ENCODE measurements at regions not wholly inside any gene's neighbourhood (a gene's known extent, or its start where the extent isn't known, plus 50 kb on each side); places are given as distances from the start of the nearest gene placed in this dataset.

- H3K4me3 ChIP-seq (ENCODE audit: low read depth, low read length): peak overlapping the region; percentile 74
- DNase-seq (ENCODE audit: low read depth): peak; percentile 95
- TF ChIP-seq, protein P1, sequence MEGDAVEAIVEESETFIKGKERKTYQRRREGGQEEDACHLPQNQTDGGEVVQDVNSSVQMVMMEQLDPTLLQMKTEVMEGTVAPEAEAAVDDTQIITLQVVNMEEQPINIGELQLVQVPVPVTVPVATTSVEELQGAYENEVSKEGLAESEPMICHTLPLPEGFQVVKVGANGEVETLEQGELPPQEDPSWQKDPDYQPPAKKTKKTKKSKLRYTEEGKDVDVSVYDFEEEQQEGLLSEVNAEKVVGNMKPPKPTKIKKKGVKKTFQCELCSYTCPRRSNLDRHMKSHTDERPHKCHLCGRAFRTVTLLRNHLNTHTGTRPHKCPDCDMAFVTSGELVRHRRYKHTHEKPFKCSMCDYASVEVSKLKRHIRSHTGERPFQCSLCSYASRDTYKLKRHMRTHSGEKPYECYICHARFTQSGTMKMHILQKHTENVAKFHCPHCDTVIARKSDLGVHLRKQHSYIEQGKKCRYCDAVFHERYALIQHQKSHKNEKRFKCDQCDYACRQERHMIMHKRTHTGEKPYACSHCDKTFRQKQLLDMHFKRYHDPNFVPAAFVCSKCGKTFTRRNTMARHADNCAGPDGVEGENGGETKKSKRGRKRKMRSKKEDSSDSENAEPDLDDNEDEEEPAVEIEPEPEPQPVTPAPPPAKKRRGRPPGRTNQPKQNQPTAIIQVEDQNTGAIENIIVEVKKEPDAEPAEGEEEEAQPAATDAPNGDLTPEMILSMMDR (IDR thresholded peaks at IDR 0.05; ENCODE audit: low read depth, low read length): no peak
- TF ChIP-seq, protein P2, sequence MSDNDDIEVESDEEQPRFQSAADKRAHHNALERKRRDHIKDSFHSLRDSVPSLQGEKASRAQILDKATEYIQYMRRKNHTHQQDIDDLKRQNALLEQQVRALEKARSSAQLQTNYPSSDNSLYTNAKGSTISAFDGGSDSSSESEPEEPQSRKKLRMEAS (IDR thresholded peaks at IDR 0.05; ENCODE audit: low read depth, low read length): peak; percentile 52
- TF ChIP-seq MYC (IDR thresholded peaks at IDR 0.05; ENCODE audit: low read depth, low read length): peak; percentile 34; the same call in 1 of the 2 replicates
Observed at GRCh38 chr2:65661980-65662653, 229.7 kb upstream of the SPRED2 start.

GRCh38 chr2:65660340-65660739, 227.9 kb upstream of the SPRED2 start:
- no peak overlapping the region for H3K4me3 ChIP-seq (ENCODE audit: low read depth, low read length)
- no peak for DNase-seq (ENCODE audit: low read depth)
- TF ChIP-seq, protein P1 (IDR thresholded peaks at IDR 0.05; ENCODE audit: low read depth, low read length): no peak
- TF ChIP-seq, protein P2 (IDR thresholded peaks at IDR 0.05; ENCODE audit: low read depth, low read length): no peak
- TF ChIP-seq MYC (IDR thresholded peaks at IDR 0.05; ENCODE audit: low read depth, low read length) (no peak), POLR2A (IDR thresholded peaks at IDR 0.05; ENCODE audit: extremely low read depth, insufficient read length) (no peak)

GRCh38 chr2:65658881-65659280, 226.5 kb upstream of the SPRED2 start:
- no peak for TF ChIP-seq POLR2A (IDR thresholded peaks at IDR 0.05; ENCODE audit: extremely low read depth, insufficient read length)
- TF ChIP-seq, protein P2 (IDR thresholded peaks at IDR 0.05; ENCODE audit: low read depth, low read length): no peak
- TF ChIP-seq, protein P1 (IDR thresholded peaks at IDR 0.05; ENCODE audit: low read depth, low read length): no peak
- no peak for TF ChIP-seq MYC (IDR thresholded peaks at IDR 0.05; ENCODE audit: low read depth, low read length)
- H3K4me3 ChIP-seq (ENCODE audit: low read depth, low read length): no peak overlapping the region
- no peak for DNase-seq (ENCODE audit: low read depth)

DNA sequence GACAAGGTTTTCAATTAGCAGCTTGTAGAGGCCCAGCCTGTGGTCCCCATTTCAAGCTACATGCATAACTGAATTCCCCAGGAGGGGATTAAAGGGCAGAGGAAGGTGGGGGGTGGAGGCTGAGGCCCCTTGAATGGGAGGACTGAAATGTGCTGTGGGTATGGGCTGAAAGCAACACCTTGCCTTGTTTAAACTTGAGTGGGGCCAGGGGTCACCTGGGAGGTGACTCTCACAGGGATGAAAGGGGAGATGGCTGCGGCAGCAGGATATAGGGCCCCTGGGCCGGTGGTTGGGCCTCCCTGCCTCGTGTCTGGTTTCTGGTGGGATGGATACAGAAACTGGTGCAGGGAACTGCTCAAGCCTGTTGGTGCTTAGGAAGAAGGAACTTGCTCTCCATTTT, 225.9 kb upstream of the SPRED2 start:
- TF ChIP-seq, protein P1 (IDR thresholded peaks at IDR 0.05; ENCODE audit: low read depth, low read length): no peak
- no peak for TF ChIP-seq POLR2A (IDR thresholded peaks at IDR 0.05; ENCODE audit: extremely low read depth, insufficient read length)
- TF ChIP-seq, protein P2 (IDR thresholded peaks at IDR 0.05; ENCODE audit: low read depth, low read length): no peak
- TF ChIP-seq MYC (IDR thresholded peaks at IDR 0.05; ENCODE audit: low read depth, low read length): no peak
- DNase-seq (ENCODE audit: low read depth): no peak
- no peak overlapping the region for H3K4me3 ChIP-seq (ENCODE audit: low read depth, low read length)

- no peak overlapping the region for H3K4me3 ChIP-seq (ENCODE audit: low read depth, low read length)
- no peak for DNase-seq (ENCODE audit: low read depth)
- TF ChIP-seq, protein P2 (IDR thresholded peaks at IDR 0.05; ENCODE audit: low read depth, low read length): no peak
- TF ChIP-seq, protein P1 (IDR thresholded peaks at IDR 0.05; ENCODE audit: low read depth, low read length): no peak
- TF ChIP-seq MYC (IDR thresholded peaks at IDR 0.05; ENCODE audit: low read depth, low read length) (no peak), POLR2A (IDR thresholded peaks at IDR 0.05; ENCODE audit: extremely low read depth, insufficient read length) (no peak)
Observed at GRCh38 chr2:65656160-65656718, 223.8 kb upstream of the SPRED2 start.

Measured in NB4 (cell line).